DOHH2 (cell line): ENCODE measurements at regions not wholly inside any gene's neighbourhood (a gene's known extent, or its start where the extent isn't known, plus 50 kb on each side); places are given as distances from the start of the nearest gene placed in this dataset.

Source experiments
- H3F3A ChIP-seq: fragments of 200-600 bp; sonication (generic), shearing (Covaris generic); 2 replicates; pipeline ENCODE4 v1.6.0; 2016; ENCODE audit warnings: antibody characterized with exemption, mild to moderate bottlenecking; ENCODE audit not compliant: control insufficient read depth, insufficient read depth
- H3K27ac ChIP-seq: fragments of 200-600 bp; sonication (generic); 2 replicates; pipeline ENCODE4 v1.5.1; 2014; ENCODE audit warnings: low read depth, mild to moderate bottlenecking, low read length, moderate library complexity
- H3K27me3 ChIP-seq: fragments of 200-600 bp; sonication (generic); 2 replicates; pipeline ENCODE4 v1.6.1; 2014; ENCODE audit warnings: mild to moderate bottlenecking, low read length, mixed read lengths; ENCODE audit not compliant: control insufficient read depth
- H3K36me3 ChIP-seq: fragments of 200-600 bp; sonication (generic); 2 replicates; pipeline ENCODE4 v1.6.1; 2014; ENCODE audit warnings: mild to moderate bottlenecking, low read length, moderate library complexity, mixed read lengths; ENCODE audit not compliant: control insufficient read depth
- H3K4me1 ChIP-seq: fragments of 200-600 bp; sonication (generic); 2 replicates; pipeline ENCODE4 v1.6.1; 2014; ENCODE audit warnings: mild to moderate bottlenecking, low read length, mixed read lengths; ENCODE audit not compliant: control insufficient read depth
- H3K4me2 ChIP-seq: fragments of 200-600 bp; sonication (generic); 2 replicates; pipeline ENCODE4 v1.6.0; 2014; ENCODE audit warnings: mild to moderate bottlenecking, low read length, moderate library complexity
- H3K4me3 ChIP-seq: fragments of 200-600 bp; sonication (generic); 2 replicates; pipeline ENCODE4 v1.5.1; 2014; ENCODE audit warnings: mild to moderate bottlenecking, low read length, mixed read lengths
- H3K79me2 ChIP-seq: fragments of 200-600 bp; sonication (generic); 2 replicates; pipeline ENCODE4 v1.6.1; 2014; ENCODE audit warnings: mild to moderate bottlenecking, low read length, mixed read lengths; ENCODE audit not compliant: control insufficient read depth
- H3K9me2 ChIP-seq: fragments of 200-600 bp; sonication (generic); replicated peaks from 2 replicates; pipeline ENCODE4 v1.6.1; 2014; ENCODE audit warnings: mild to moderate bottlenecking, low read length, mixed read lengths; ENCODE audit not compliant: control insufficient read depth
- H3K9me3 ChIP-seq: fragments of 200-600 bp; sonication (generic); 2 replicates; pipeline ENCODE4 v1.6.1; 2014; ENCODE audit warnings: antibody characterized with exemption, low read length, mixed read lengths; ENCODE audit not compliant: control insufficient read depth, insufficient read depth
- H4K20me1 ChIP-seq: fragments of 200-600 bp; sonication (generic); 2 replicates; pipeline ENCODE4 v1.6.0; 2014; ENCODE audit warnings: low read depth, mild to moderate bottlenecking, antibody characterized with exemption, low read length, moderate library complexity; ENCODE audit not compliant: control insufficient read depth, insufficient read depth
- EZH2phosphoT487 ChIP-seq: fragments of 200-600 bp; sonication (generic); IDR thresholded peaks from 2 replicates; pipeline ENCODE4 v1.6.1; 2017; ENCODE audit warnings: borderline replicate concordance, mild to moderate bottlenecking, antibody characterized with exemption, low read length, moderate library complexity, mixed read lengths
- TF ChIP-seq, protein P1 (sequence below): fragments of 200-600 bp; sonication (generic); IDR thresholded peaks from one replicate; pipeline ENCODE4 v1.5.1; 2014; ENCODE audit warnings: antibody characterized with exemption, mild to moderate bottlenecking, low read depth, low read length; ENCODE audit not compliant: poor library complexity, severe bottlenecking

DNA sequence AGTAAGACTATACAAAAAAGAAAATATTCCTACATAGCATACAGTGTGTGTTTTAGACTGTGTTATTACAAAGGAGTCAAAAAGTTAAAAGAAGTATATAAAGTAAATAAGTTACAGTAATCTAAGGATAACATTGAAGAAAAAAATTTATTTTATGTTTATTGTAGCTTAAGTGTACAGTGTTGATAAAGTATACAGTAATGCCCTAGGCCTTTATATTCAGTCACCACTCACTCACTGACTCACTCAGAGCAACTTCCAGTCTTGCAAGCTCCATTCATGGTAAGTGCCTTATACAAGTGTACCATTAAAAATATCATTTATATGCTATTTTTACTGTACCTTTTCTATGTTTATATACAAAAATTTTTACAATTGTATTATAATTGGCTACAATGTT lies 220.1 kb downstream of the BCHE start:
- Histone ChIP-seq H3F3A (no peaks in the 10 kb centered on the region), H3K4me3 (no peak overlapping the region), H3K36me3 (no peaks in the 10 kb centered on the region), H3K27ac (no peak overlapping the region), H3K4me2 (no peak overlapping the region), H3K9me2 (no peaks in the 10 kb centered on the region; the same call in 1 of the 2 replicates), H3K79me2 (no peaks in the 10 kb centered on the region), H3K27me3 (no peaks in the 10 kb centered on the region), H4K20me1 (no peaks in the 10 kb centered on the region), H3K4me1 (no peaks in the 10 kb centered on the region), H3K9me3 (no peaks in the 10 kb centered on the region)
- no peak for TF ChIP-seq EZH2phosphoT487
- TF ChIP-seq, protein P1, sequence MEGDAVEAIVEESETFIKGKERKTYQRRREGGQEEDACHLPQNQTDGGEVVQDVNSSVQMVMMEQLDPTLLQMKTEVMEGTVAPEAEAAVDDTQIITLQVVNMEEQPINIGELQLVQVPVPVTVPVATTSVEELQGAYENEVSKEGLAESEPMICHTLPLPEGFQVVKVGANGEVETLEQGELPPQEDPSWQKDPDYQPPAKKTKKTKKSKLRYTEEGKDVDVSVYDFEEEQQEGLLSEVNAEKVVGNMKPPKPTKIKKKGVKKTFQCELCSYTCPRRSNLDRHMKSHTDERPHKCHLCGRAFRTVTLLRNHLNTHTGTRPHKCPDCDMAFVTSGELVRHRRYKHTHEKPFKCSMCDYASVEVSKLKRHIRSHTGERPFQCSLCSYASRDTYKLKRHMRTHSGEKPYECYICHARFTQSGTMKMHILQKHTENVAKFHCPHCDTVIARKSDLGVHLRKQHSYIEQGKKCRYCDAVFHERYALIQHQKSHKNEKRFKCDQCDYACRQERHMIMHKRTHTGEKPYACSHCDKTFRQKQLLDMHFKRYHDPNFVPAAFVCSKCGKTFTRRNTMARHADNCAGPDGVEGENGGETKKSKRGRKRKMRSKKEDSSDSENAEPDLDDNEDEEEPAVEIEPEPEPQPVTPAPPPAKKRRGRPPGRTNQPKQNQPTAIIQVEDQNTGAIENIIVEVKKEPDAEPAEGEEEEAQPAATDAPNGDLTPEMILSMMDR: no peak

DNA sequence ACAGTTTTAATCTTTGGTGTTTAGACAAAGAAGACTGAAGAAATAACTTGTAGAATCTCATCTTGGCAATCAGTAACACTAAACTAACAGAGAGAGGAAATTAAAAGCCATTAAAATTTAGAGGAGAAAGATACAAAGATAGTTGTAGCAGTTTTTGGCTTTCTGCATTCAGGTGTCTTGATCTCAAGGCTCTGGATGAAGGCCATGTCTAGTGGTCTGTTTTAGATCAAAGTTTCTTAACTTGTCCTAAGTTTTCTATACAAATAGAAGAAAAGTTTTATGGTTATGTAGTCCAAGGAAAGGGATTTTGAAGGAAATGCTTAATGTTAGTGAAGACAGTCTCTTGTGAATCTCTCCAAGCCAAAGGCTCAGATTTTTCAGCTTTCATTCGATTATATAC lies 222.9 kb downstream of the BCHE start:
- H3K4me3 ChIP-seq: no peak overlapping the region
- no peak for TF ChIP-seq EZH2phosphoT487
- TF ChIP-seq, protein P1: no peak
- H3K36me3 ChIP-seq: no peaks in the 10 kb centered on the region
- no peaks in the 10 kb centered on the region for H4K20me1 ChIP-seq
- no peaks in the 10 kb centered on the region for H3K9me3 ChIP-seq
- H3K9me2 ChIP-seq: no peaks in the 10 kb centered on the region; the same call in 1 of the 2 replicates
- no peaks in the 10 kb centered on the region for H3K79me2 ChIP-seq
- H3F3A ChIP-seq: no peaks in the 10 kb centered on the region
- no peaks in the 10 kb centered on the region for H3K4me1 ChIP-seq
- H3K4me2 ChIP-seq: no peak overlapping the region
- no peak overlapping the region for H3K27ac ChIP-seq
- no peaks in the 10 kb centered on the region for H3K27me3 ChIP-seq

DNA sequence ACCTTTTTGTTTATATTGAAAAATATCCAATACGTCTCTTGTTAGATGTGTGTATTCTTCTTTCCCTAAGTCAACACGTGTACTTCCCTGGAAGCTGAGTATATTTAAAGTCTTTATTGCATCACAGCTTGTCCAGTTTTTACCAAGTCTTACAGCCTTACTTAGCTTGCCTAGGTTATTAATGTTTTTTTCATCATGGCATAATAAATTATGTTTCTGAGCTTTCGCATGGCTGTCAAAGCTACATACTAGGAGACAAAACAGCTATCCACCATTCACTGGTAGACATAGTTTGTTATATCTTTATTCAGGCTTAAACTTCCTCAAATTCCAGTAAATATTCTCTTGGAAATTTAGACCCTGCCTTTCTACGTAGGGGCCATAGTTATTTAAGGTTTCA lies 224.2 kb downstream of the BCHE start:
- TF ChIP-seq EZH2phosphoT487: no peak
- TF ChIP-seq, protein P1: no peak
- no peak overlapping the region for H3K27ac ChIP-seq

DNA sequence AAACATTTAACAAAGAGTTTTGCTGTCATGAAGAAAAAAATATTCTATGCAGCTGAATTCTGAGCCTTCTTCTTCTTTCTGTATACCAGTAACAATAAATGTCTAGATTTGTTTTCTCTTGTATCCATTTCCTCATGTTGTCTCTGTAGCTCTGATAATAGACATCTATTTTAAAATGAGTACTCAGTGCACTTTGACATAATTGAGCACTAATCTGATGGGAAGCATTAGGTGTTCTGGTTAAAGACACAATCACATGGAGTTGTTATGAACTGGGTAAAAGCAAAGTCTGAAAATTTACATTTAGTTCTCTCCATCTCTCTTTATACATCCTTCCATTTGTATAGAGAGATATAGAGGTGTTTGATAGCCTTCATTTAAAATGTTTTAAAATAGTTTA lies 230.0 kb downstream of the BCHE start:
- H3K27ac ChIP-seq: no peak overlapping the region
- H3K9me3 ChIP-seq: no peaks in the 10 kb centered on the region
- no peak for TF ChIP-seq EZH2phosphoT487
- TF ChIP-seq, protein P1: no peak
- H3K9me2 ChIP-seq: no peaks in the 10 kb centered on the region
- H3K27me3 ChIP-seq: no peaks in the 10 kb centered on the region
- no peaks in the 10 kb centered on the region for H4K20me1 ChIP-seq
- H3F3A ChIP-seq: no peaks in the 10 kb centered on the region
- no peaks in the 10 kb centered on the region for H3K36me3 ChIP-seq
- no peaks in the 10 kb centered on the region for H3K79me2 ChIP-seq
- H3K4me1 ChIP-seq: no peaks in the 10 kb centered on the region
- no peak overlapping the region for H3K4me2 ChIP-seq
- H3K4me3 ChIP-seq: no peak overlapping the region

More for the DNA sequence above, 224.2 kb downstream of the BCHE start:
- H3K36me3 ChIP-seq: no peaks in the 10 kb centered on the region
- no peaks in the 10 kb centered on the region for H3K4me1 ChIP-seq
- H3K79me2 ChIP-seq: no peaks in the 10 kb centered on the region
- no peaks in the 10 kb centered on the region; the same call in 1 of the 2 replicates for H3K9me2 ChIP-seq
- no peaks in the 10 kb centered on the region for H4K20me1 ChIP-seq
- no peak overlapping the region for H3K4me3 ChIP-seq
- H3K9me3 ChIP-seq: no peaks in the 10 kb centered on the region
- H3K27me3 ChIP-seq: no peaks in the 10 kb centered on the region
- no peak overlapping the region for H3K4me2 ChIP-seq
- no peaks in the 10 kb centered on the region for H3F3A ChIP-seq
